ENCODE measurements at regions not wholly inside any gene's neighbourhood (a gene's known extent, or its start where the extent isn't known, plus 50 kb on each side); places are given as distances from the start of the nearest gene placed in this dataset.

- ATAC-seq = no peak
- H3K36me3 ChIP-seq = no peaks in the 10 kb centered on the region
- no peak for TF ChIP-seq CTCF (IDR thresholded peaks at IDR 0.05)
- no peaks in the 10 kb centered on the region for H3K4me1 ChIP-seq
- intact Hi-C loops (cut with DNase I) = no loop called here
- H3K27ac ChIP-seq = no peak overlapping the region
- no peak for DNase-seq
- no peak overlapping the region for H3K4me3 ChIP-seq
- WGBS, 2 donors = 77 to 81% methylated on average over 3 of the region's 3 CpGs
- H3K9me3 ChIP-seq = no peaks in the 10 kb centered on the region
- peaks cover 0 to 13% (median 9%) of the 10 kb centered on the region in 7 donors for H3K27me3 ChIP-seq
These were observed 82.6 kb upstream of the ST8SIA3 start for GRCh38 chr18:57269756-57270155.

- H3K27me3 ChIP-seq = peaks cover 0 to 13% (median 12%) of the 10 kb centered on the region in 7 donors
- DNase-seq (no peak), ATAC-seq (no peak)
- intact Hi-C loops (cut with DNase I) = no loop called here
- H3K36me3 ChIP-seq = no peaks in the 10 kb centered on the region
- no peaks in the 10 kb centered on the region for H3K9me3 ChIP-seq
- H3K4me3 ChIP-seq = no peak overlapping the region
- 67 to 72% methylated on average over 3 of the region's 3 CpGs for WGBS, 2 donors
- TF ChIP-seq CTCF (IDR thresholded peaks at IDR 0.05) = no peak
- H3K27ac ChIP-seq = no peak overlapping the region
- no peaks in the 10 kb centered on the region for H3K4me1 ChIP-seq
These were observed 82.2 kb upstream of the ST8SIA3 start for GRCh38 chr18:57270156-57270555.

- no peak for ATAC-seq
- Histone ChIP-seq H3K27me3 (peaks cover 0 to 17% (median 12%) of the 10 kb centered on the region in 7 donors), H3K36me3 (no peaks in the 10 kb centered on the region), H3K4me3 (no peak overlapping the region), H3K4me1 (no peaks in the 10 kb centered on the region), H3K9me3 (no peaks in the 10 kb centered on the region), H3K27ac (no peak overlapping the region)
- no peak for DNase-seq
- no peak for TF ChIP-seq CTCF (IDR thresholded peaks at IDR 0.05)
- WGBS, 2 donors = 36 to 50% methylated on average over 3 of the region's 3 CpGs
- intact Hi-C loops (cut with DNase I) = no loop called here
These were observed 79.2 kb upstream of the ST8SIA3 start for GRCh38 chr18:57273194-57273593.

- intact Hi-C loops (cut with DNase I) = no loop called here
- peaks cover 0 to 17% (median 12%) of the 10 kb centered on the region in 7 donors for H3K27me3 ChIP-seq
- H3K4me3 ChIP-seq = no peak overlapping the region
- H3K4me1 ChIP-seq = no peaks in the 10 kb centered on the region
- H3K36me3 ChIP-seq = no peaks in the 10 kb centered on the region
- WGBS, 2 donors = 66 to 70% methylated on average over 3 of the region's 3 CpGs
- DNase-seq = no peak
- H3K9me3 ChIP-seq = no peaks in the 10 kb centered on the region
- no peak overlapping the region for H3K27ac ChIP-seq
- ATAC-seq = no peak
- TF ChIP-seq CTCF (IDR thresholded peaks at IDR 0.05) = no peak
These were observed 77.2 kb upstream of the ST8SIA3 start for GRCh38 chr18:57275111-57275510.

All from heart right ventricle (tissue), 16 donors.